Liver (tissue), 8 donors: ENCODE measurements at regions not wholly inside any gene's neighbourhood (a gene's known extent, or its start where the extent isn't known, plus 50 kb on each side); places are given as distances from the start of the nearest gene placed in this dataset.

Source experiments
- DNase-seq: peaks from one replicate; pipeline ENCODE4 v3.0.0-alpha.2; 2017; ENCODE audit warnings: low spot score
- H3K27ac ChIP-seq, 2 donors: one replicate each; pipeline ENCODE4 v1.7.0; 2013; ENCODE audit warnings: inconsistent platforms in 2 of 2, low read length in 2 of 2, control low read depth in 1 of 2, low read depth in 1 of 2, mild to moderate bottlenecking in 1 of 2
- H3K27me3 ChIP-seq, 4 donors: one replicate each; pipeline versions ENCODE4 v1.6.1 to v1.7.0; 2013; ENCODE audit warnings: low read length in 3 of 4, inconsistent platforms in 1 of 4, mild to moderate bottlenecking in 1 of 4, moderate library complexity in 1 of 4; ENCODE audit not compliant: control insufficient read depth in 4 of 4, insufficient read depth in 4 of 4
- H3K36me3 ChIP-seq, 4 donors: one replicate each; pipeline versions ENCODE4 v1.6.1 to v1.7.0; 2013; ENCODE audit warnings: low read length in 3 of 4, mild to moderate bottlenecking in 3 of 4, low read depth in 1 of 4, moderate library complexity in 1 of 4; ENCODE audit not compliant: control insufficient read depth in 4 of 4, insufficient read depth in 3 of 4
- H3K4me1 ChIP-seq, 4 donors: one replicate each; pipeline versions ENCODE4 v1.6.1 to v1.7.0; 2013; ENCODE audit warnings: low read length in 3 of 4, mild to moderate bottlenecking in 3 of 4, moderate library complexity in 1 of 4; ENCODE audit not compliant: control insufficient read depth in 4 of 4, insufficient read depth in 4 of 4
- H3K4me3 ChIP-seq, 3 donors: one replicate each; pipeline versions ENCODE4 v1.6.1 to v1.7.0; 2013; ENCODE audit warnings: low read length in 3 of 3, control low read depth in 1 of 3, low read depth in 1 of 3, mild to moderate bottlenecking in 1 of 3
- H3K9ac ChIP-seq, 2 donors: one replicate each; pipeline ENCODE4 v1.7.0; 2013; ENCODE audit warnings: low read length in 2 of 2, mild to moderate bottlenecking in 2 of 2, moderate library complexity in 2 of 2, control low read depth in 1 of 2, low read depth in 1 of 2
- H3K9me3 ChIP-seq, 4 donors: one replicate each; pipeline versions ENCODE4 v1.6.1 to v1.7.0; 2013; ENCODE audit warnings: low read length in 3 of 4; ENCODE audit not compliant: control insufficient read depth in 4 of 4
- FOXA1 ChIP-seq: IDR thresholded peaks from 2 replicates; pipeline ENCODE4 v1.6.1; 2016; ENCODE audit warnings: antibody characterized with exemption
- FOXA2 ChIP-seq: IDR thresholded peaks from 2 replicates; pipeline ENCODE4 v1.6.1; 2016; ENCODE audit warnings: antibody characterized with exemption
- HNF4G ChIP-seq: IDR thresholded peaks from 2 replicates; pipeline ENCODE4 v1.6.1; 2016; ENCODE audit warnings: antibody characterized with exemption
- JUND ChIP-seq, 2 donors: IDR thresholded peaks; 2 replicates each; pipeline ENCODE4 v1.6.1; 2016; ENCODE audit warnings: antibody characterized with exemption in 2 of 2
- NR2F2 ChIP-seq: IDR thresholded peaks from 2 replicates; pipeline ENCODE4 v1.6.1; 2016; ENCODE audit warnings: antibody characterized with exemption
- RAD21 ChIP-seq, 2 donors: IDR thresholded peaks; 2 replicates each; pipeline ENCODE4 v1.6.1; 2016; ENCODE audit warnings: antibody characterized with exemption in 2 of 2, mild to moderate bottlenecking in 2 of 2
- SP1 ChIP-seq: IDR thresholded peaks from 2 replicates; pipeline ENCODE4 v1.6.1; 2018; ENCODE audit warnings: antibody characterized with exemption, mild to moderate bottlenecking
- TAF1 ChIP-seq: conservative IDR thresholded peaks from 2 replicates; pipeline ENCODE4 v1.6.1; 2016; ENCODE audit warnings: antibody characterized with exemption, mild to moderate bottlenecking
- WGBS: extraction: QIAGEN DNeasy Blood & Tissue Kit; methylation state at CpG from one replicate; pipeline ENCODE4 v1.1.7; 2013; 5-methylcytosine and 5-hydroxymethylcytosine counted together
- TF ChIP-seq, protein P1 (sequence below): IDR thresholded peaks from 2 replicates; pipeline ENCODE4 v1.6.1; 2016; ENCODE audit warnings: antibody characterized with exemption
- TF ChIP-seq, protein P2 (sequence below): IDR thresholded peaks from 2 replicates; pipeline ENCODE4 v1.6.1; 2016; ENCODE audit warnings: antibody characterized with exemption
- TF ChIP-seq, protein P3 (sequence below): fragments of 150-350 bp; IDR thresholded peaks from 2 replicates; pipeline ENCODE4 v1.5.1; 2017; ENCODE audit warnings: improper control_type of control experiment, low read depth, low read length; ENCODE audit not compliant: missing input control
- TF ChIP-seq, protein P4 (sequence below): IDR thresholded peaks from 2 replicates; pipeline ENCODE4 v1.6.1; 2016; ENCODE audit warnings: antibody characterized with exemption
- donor health status: healthy.
- donor health status: healthy.
- donor health status: healthy.
- donor health status: healthy.
- donor health status: healthy.

DNA sequence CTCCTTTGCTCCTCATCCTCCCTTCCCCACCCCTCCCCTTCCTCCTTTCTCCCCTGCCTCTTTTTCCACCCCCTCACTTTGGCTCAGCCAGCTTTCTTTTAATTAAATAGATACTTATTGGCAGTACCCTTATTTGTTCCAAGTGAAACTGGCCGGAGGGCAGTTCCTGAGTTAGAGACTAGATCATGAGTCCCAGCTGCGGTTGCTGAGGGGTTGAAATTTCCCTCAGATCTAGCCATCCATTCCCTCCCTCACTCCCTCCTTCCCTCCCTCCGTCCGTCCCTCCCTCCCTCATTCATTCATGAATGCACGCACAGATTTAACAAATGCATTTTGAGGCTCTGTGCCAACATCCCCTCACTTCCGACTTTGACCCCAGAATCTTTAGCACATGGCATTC lies 519.2 kb upstream of the EEF2KMT start:
- Histone ChIP-seq H3K4me1 (no peaks in the 10 kb centered on the region), H3K4me3 (no peak overlapping the region), H3K9ac (no peak overlapping the region), H3K9me3 (peaks cover 0 to 2% (median 0%) of the 10 kb centered on the region in 4 donors), H3K27me3 (peaks cover 0 to 6% (median 5%) of the 10 kb centered on the region in 4 donors), H3K36me3 (no peaks in the 10 kb centered on the region), H3K27ac (no peak overlapping the region)
- TF ChIP-seq JUND (IDR thresholded peaks at IDR 0.05) = no peak
- WGBS = 48% methylated on average over 6 of the region's 6 CpGs
- DNase-seq = no peak

DNA sequence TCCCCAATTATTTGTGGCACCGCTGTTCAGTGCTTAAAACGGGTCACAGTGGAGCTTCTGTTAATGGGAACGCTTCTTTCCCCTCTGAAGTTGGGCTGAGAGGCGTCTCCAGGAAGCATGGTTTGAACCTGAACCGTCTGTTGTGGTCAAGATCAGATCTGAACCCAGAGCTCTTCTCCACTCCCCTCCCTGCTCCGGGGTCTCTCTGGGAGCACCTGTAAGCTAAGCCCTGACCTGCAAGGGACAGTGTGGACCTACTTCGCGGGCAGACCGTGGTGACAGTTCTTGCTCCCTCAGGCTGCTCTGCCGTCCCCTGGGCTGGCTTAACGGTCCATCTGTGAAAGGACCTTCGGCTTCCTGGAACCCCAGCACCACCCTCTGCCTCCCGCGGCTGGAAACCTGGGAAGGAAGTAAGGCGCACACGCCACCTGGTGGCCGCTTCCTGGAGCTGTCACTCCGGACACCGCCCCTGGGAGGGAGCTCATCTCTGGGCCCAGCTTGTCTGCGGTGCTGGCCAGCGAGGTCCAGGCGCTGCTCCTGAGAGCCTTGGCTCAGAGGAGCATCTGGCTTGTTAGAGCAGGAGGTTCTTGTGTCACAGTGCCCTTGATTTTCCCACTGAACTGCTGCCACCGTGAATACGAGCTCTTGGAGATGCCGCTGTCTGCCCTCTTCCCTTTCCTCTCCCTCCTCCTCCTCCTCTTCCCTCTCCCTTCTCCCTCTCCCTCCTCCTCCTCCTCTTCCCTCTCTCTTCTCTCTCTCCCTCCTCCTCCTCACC lies 518.5 kb upstream of the EEF2KMT start:
- DNase-seq = peak; percentile 49
- Histone ChIP-seq H3K9me3 (no peaks in the 10 kb centered on the region), H3K36me3 (no peaks in the 10 kb centered on the region), H3K27me3 (peaks cover 0 to 6% (median 5%) of the 10 kb centered on the region in 4 donors), H3K4me3 (no peak overlapping the region), H3K27ac (no peak overlapping the region), H3K9ac (no peak overlapping the region), H3K4me1 (no peaks in the 10 kb centered on the region)
- 17% methylated on average over 25 of the region's 25 CpGs for WGBS
- TF ChIP-seq FOXA1 (no peak), RAD21 (IDR thresholded peaks at IDR 0.05) (peak; percentile 60 to 78), SP1 (no peak), HNF4G (no peak)
- TF ChIP-seq, protein P1, sequence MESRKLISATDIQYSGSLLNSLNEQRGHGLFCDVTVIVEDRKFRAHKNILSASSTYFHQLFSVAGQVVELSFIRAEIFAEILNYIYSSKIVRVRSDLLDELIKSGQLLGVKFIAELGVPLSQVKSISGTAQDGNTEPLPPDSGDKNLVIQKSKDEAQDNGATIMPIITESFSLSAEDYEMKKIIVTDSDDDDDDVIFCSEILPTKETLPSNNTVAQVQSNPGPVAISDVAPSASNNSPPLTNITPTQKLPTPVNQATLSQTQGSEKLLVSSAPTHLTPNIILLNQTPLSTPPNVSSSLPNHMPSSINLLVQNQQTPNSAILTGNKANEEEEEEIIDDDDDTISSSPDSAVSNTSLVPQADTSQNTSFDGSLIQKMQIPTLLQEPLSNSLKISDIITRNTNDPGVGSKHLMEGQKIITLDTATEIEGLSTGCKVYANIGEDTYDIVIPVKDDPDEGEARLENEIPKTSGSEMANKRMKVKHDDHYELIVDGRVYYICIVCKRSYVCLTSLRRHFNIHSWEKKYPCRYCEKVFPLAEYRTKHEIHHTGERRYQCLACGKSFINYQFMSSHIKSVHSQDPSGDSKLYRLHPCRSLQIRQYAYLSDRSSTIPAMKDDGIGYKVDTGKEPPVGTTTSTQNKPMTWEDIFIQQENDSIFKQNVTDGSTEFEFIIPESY = no peak
- TF ChIP-seq, protein P2, sequence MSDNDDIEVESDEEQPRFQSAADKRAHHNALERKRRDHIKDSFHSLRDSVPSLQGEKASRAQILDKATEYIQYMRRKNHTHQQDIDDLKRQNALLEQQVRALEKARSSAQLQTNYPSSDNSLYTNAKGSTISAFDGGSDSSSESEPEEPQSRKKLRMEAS = no peak
- TF ChIP-seq, protein P3, sequence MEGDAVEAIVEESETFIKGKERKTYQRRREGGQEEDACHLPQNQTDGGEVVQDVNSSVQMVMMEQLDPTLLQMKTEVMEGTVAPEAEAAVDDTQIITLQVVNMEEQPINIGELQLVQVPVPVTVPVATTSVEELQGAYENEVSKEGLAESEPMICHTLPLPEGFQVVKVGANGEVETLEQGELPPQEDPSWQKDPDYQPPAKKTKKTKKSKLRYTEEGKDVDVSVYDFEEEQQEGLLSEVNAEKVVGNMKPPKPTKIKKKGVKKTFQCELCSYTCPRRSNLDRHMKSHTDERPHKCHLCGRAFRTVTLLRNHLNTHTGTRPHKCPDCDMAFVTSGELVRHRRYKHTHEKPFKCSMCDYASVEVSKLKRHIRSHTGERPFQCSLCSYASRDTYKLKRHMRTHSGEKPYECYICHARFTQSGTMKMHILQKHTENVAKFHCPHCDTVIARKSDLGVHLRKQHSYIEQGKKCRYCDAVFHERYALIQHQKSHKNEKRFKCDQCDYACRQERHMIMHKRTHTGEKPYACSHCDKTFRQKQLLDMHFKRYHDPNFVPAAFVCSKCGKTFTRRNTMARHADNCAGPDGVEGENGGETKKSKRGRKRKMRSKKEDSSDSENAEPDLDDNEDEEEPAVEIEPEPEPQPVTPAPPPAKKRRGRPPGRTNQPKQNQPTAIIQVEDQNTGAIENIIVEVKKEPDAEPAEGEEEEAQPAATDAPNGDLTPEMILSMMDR = peak; percentile 56

DNA sequence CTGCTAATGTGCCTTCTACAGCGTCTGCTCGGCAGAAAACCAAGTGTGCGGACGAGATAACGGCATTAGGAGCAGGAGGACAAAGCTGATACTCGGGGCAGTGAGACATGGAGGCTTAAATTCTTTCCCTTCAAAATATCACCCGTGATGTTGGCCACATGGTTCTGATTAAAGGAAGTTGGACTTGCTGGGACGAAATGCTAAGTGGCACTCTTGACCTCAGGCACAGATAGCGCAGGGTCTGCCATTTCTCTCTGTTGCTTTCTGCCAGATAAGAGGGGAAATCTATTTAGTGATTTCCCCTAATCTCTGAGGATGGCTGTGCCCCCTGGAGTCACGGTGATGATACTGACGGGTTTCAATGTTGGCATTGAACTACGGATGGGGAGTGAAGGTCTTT lies 509.6 kb upstream of the EEF2KMT start:
- TF ChIP-seq TAF1 (no peak), SP1 (no peak), HNF4G (no peak), RAD21 (IDR thresholded peaks at IDR 0.05) (no peak), NR2F2 (no peak), FOXA1 (no peak), FOXA2 (no peak)
- TF ChIP-seq, protein P3 = no peak
- TF ChIP-seq, protein P4, sequence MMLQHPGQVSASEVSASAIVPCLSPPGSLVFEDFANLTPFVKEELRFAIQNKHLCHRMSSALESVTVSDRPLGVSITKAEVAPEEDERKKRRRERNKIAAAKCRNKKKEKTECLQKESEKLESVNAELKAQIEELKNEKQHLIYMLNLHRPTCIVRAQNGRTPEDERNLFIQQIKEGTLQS = no peak
- TF ChIP-seq, protein P2 = no peak
- H3K4me1 ChIP-seq = no peaks in the 10 kb centered on the region
- H3K9ac ChIP-seq = no peak overlapping the region
- H3K9me3 ChIP-seq = no peaks in the 10 kb centered on the region
- H3K27me3 ChIP-seq = peaks cover 0 to 4% (median 1%) of the 10 kb centered on the region in 4 donors
- WGBS = 37% methylated on average over 12 of the region's 12 CpGs
- no peak overlapping the region for H3K27ac ChIP-seq
- H3K36me3 ChIP-seq = no peaks in the 10 kb centered on the region
- H3K4me3 ChIP-seq = no peak overlapping the region
- DNase-seq = no peak
